SK-N-SH (cell line): ENCODE measurements at regions not wholly inside any gene's neighbourhood (a gene's known extent, or its start where the extent isn't known, plus 50 kb on each side); places are given as distances from the start of the nearest gene placed in this dataset.

Source experiments
- CTCF ChIA-PET: fragments of 300-600, 350-600 bp; formaldehyde crosslinking; extraction: SDS; loops from one replicate; lab custom pipeline; 2021; lab: Yijun Ruan, JAX
- POLR2A ChIA-PET: fragments of 350-600 bp; sonication (Branson Sonifier 250); formaldehyde crosslinking; extraction: SDS; loops from one replicate; lab custom pipeline; 2020; ENCODE audit warnings: antibody characterized with exemption, inconsistent platforms; lab: Yijun Ruan, JAX
- DNase-seq: peaks from one replicate; pipeline ENCODE4 v3.0.0; 2012
- H2AFZ ChIP-seq: fragments of 200-600 bp; sonication (generic); 2 replicates; pipeline ENCODE4 v1.8.1; 2016; ENCODE audit warnings: antibody characterized with exemption, mild to moderate bottlenecking, low read depth
- H3F3A ChIP-seq: fragments of 200-600 bp; sonication (generic); replicated peaks from 2 replicates; pipeline ENCODE3; 2016; ENCODE audit warnings: antibody characterized with exemption, mild to moderate bottlenecking; ENCODE audit not compliant: insufficient read depth
- H3K27ac ChIP-seq, 2 experiments: fragments of 200-500 bp in 1 of 2; fragments of 200-600 bp in 1 of 2; sonication (Bioruptor generic) in 1 of 2; sonication (generic), shearing (Covaris generic) in 1 of 2; 2 replicates each; pipeline versions ENCODE4 v1.5.1 to v1.6.1; 2014 to 2016; ENCODE audit warnings: low read depth in 2 of 2, inconsistent platforms in 1 of 2, low read length in 1 of 2, mild to moderate bottlenecking in 1 of 2, mixed read lengths in 1 of 2
- H3K27me3 ChIP-seq: fragments of 200-600 bp; sonication (generic), shearing (Covaris generic); 2 replicates; pipeline ENCODE4 v1.6.1; 2016; ENCODE audit warnings: mixed run types; ENCODE audit not compliant: insufficient read depth
- H3K36me3 ChIP-seq, 2 experiments: fragments of 200-500 bp in 1 of 2; fragments of 200-600 bp in 1 of 2; sonication (Bioruptor generic) in 1 of 2; sonication (generic) in 1 of 2; replicated peaks in 1 of 2; 2 replicates each; pipeline versions ENCODE3 to v1.5.1; 2014 to 2016; ENCODE audit warnings: low read length in 1 of 2, mild to moderate bottlenecking in 1 of 2; ENCODE audit not compliant: insufficient read depth in 2 of 2, control insufficient read depth in 1 of 2
- H3K4me1 ChIP-seq, 2 experiments: fragments of 200-500 bp in 1 of 2; fragments of 200-600 bp in 1 of 2; sonication (Bioruptor generic) in 1 of 2; sonication (generic), shearing (Covaris generic) in 1 of 2; 2 replicates each; pipeline versions ENCODE4 v1.5.1 to v1.6.1; 2014 to 2016; ENCODE audit warnings: low read depth in 1 of 2, low read length in 1 of 2, mixed run types in 1 of 2; ENCODE audit not compliant: insufficient read depth in 2 of 2, control insufficient read depth in 1 of 2
- H3K4me2 ChIP-seq: fragments of 200-600 bp; sonication (generic), shearing (Covaris generic); 2 replicates; pipeline ENCODE4 v1.6.1; 2017; ENCODE audit warnings: mixed run types
- H3K4me3 ChIP-seq, 2 experiments: fragments of 200-500 bp in 1 of 2; fragments of 200-600 bp in 1 of 2; sonication (Bioruptor generic) in 1 of 2; sonication (generic), shearing (Covaris generic) in 1 of 2; 2 replicates each; pipeline versions ENCODE4 v1.5.1 to v1.8.1; 2014 to 2016; ENCODE audit warnings: low read depth in 2 of 2, inconsistent platforms in 1 of 2, low read length in 1 of 2, mild to moderate bottlenecking in 1 of 2, mixed read lengths in 1 of 2, moderate library complexity in 1 of 2
- H3K79me2 ChIP-seq: fragments of 200-600 bp; sonication (generic); 2 replicates; pipeline ENCODE4 v1.8.1; 2017; ENCODE audit warnings: mild to moderate bottlenecking; ENCODE audit not compliant: insufficient read depth
- H3K9ac ChIP-seq: fragments of 200-600 bp; sonication (generic); 2 replicates; pipeline ENCODE4 v1.6.1; 2017; ENCODE audit warnings: mixed run types
- H3K9me2 ChIP-seq: fragments of 200-600 bp; sonication (generic); 2 replicates; pipeline ENCODE4 v1.6.1; 2017; ENCODE audit warnings: mixed run types
- H3K9me3 ChIP-seq: fragments of 200-600 bp; sonication (generic); 2 replicates; pipeline ENCODE4 v1.6.1; 2017; ENCODE audit warnings: mixed run types, mild to moderate bottlenecking, moderate library complexity
- H4K20me1 ChIP-seq: fragments of 200-600 bp; sonication (generic); 2 replicates; pipeline ENCODE4 v1.6.1; 2017; ENCODE audit warnings: mild to moderate bottlenecking, mixed run types; ENCODE audit not compliant: insufficient read depth
- CTCF ChIP-seq: fragments of 200-600 bp; sonication (generic); IDR thresholded peaks from 2 replicates; pipeline ENCODE4 v1.6.1; 2017; ENCODE audit warnings: antibody characterized with exemption, mild to moderate bottlenecking, moderate library complexity
- FOSL2 ChIP-seq: IDR thresholded peaks from 2 replicates; pipeline ENCODE4 v1.4.0; 2012; ENCODE audit warnings: low read depth, mild to moderate bottlenecking, moderate library complexity, borderline replicate concordance
- FOXJ3 ChIP-seq: sonication (generic); formaldehyde crosslinking; IDR thresholded peaks from 2 replicates; pipeline ENCODE4 v1.5.1; 2020; ENCODE audit warnings: mild to moderate bottlenecking, missing genetic modification reagents
- GABPA ChIP-seq: IDR thresholded peaks from 2 replicates; pipeline ENCODE4 v1.4.0; 2012; ENCODE audit warnings: low read depth, mild to moderate bottlenecking
- GATA2 ChIP-seq: sonication (generic); formaldehyde crosslinking; IDR thresholded peaks from 2 replicates; pipeline ENCODE4 v1.5.0; 2020; ENCODE audit warnings: mild to moderate bottlenecking, missing genetic modification reagents
- IRF3 ChIP-seq: fragments of 150-350 bp; IDR thresholded peaks from 2 replicates; pipeline ENCODE4 v1.6.1; 2016; ENCODE audit warnings: mild to moderate bottlenecking, low read depth, low read length
- JUND ChIP-seq: IDR thresholded peaks from 2 replicates; pipeline ENCODE4 v1.4.0; 2012
- NFIC ChIP-seq: IDR thresholded peaks from 2 replicates; pipeline ENCODE4 v1.4.0; 2012; ENCODE audit warnings: borderline replicate concordance
- PBX3 ChIP-seq: IDR thresholded peaks from 2 replicates; pipeline ENCODE4; 2012
- RAD21 ChIP-seq: IDR thresholded peaks from 2 replicates; pipeline ENCODE4 v1.6.1; 2012; ENCODE audit warnings: mild to moderate bottlenecking, low read length
- RCOR1 ChIP-seq: fragments of 150-350 bp; IDR thresholded peaks from 2 replicates; pipeline ENCODE4 v1.6.1; 2017; ENCODE audit warnings: antibody characterized with exemption, low read length
- RFX5 ChIP-seq: IDR thresholded peaks from 2 replicates; pipeline ENCODE4 v1.6.1; 2012; ENCODE audit warnings: mild to moderate bottlenecking, improper control_type of control experiment, low read length
- RXRA ChIP-seq: IDR thresholded peaks from 2 replicates; pipeline ENCODE4 v1.4.0; 2012; ENCODE audit warnings: low read depth, mild to moderate bottlenecking, borderline replicate concordance
- SIN3A ChIP-seq: IDR thresholded peaks from 2 replicates; pipeline ENCODE4 v1.6.1; 2012; ENCODE audit warnings: low read depth, mild to moderate bottlenecking, low read length, moderate library complexity, borderline replicate concordance
- TAF1 ChIP-seq: IDR thresholded peaks from 2 replicates; pipeline ENCODE4 v1.6.1; 2012; ENCODE audit warnings: low read depth, mild to moderate bottlenecking, low read length, moderate library complexity, borderline replicate concordance
- TCF12 ChIP-seq: IDR thresholded peaks from 2 replicates; pipeline ENCODE4 v1.4.0; 2012
- USF1 ChIP-seq: IDR thresholded peaks from 2 replicates; pipeline ENCODE4 v1.4.0; 2012; ENCODE audit warnings: low read depth, borderline replicate concordance
- USF2 ChIP-seq: fragments of 150-350 bp; IDR thresholded peaks from 2 replicates; pipeline ENCODE4 v1.6.1; 2017; ENCODE audit warnings: antibody characterized with exemption, low read length, low read depth, borderline replicate concordance
- YY1 ChIP-seq: IDR thresholded peaks from 2 replicates; pipeline ENCODE4 v1.4.0; 2012; ENCODE audit warnings: low read depth, mild to moderate bottlenecking
- WGBS: methylation state at CpG from one replicate; pipeline ENCODE4 v1.1.6; 2017; ENCODE audit warnings: low lambda C conversion rate; 5-methylcytosine and 5-hydroxymethylcytosine counted together

- DNase-seq = no peak
- Histone ChIP-seq H3K4me1 (no peaks in the 10 kb centered on the region; a peak in 2 of 4 replicates), H3K27ac (no peak overlapping the region), H3K4me2 (no peak overlapping the region), H2AFZ (no peak overlapping the region), H4K20me1 (no peaks in the 10 kb centered on the region), H3K27me3 (no peaks in the 10 kb centered on the region), H3K9ac (no peak overlapping the region), H3K9me2 (no peaks in the 10 kb centered on the region), H3K4me3 (no peak overlapping the region), H3F3A (no peaks in the 10 kb centered on the region), H3K36me3 (no peaks in the 10 kb centered on the region), H3K79me2 (no peaks in the 10 kb centered on the region), H3K9me3 (no peaks in the 10 kb centered on the region)
- POLR2A ChIA-PET = no interaction called here
- TF ChIP-seq JUND (no peak), RCOR1 (no peak), YY1 (no peak), IRF3 (no peak), PBX3 (no peak), TCF12 (no peak), SIN3A (no peak), RXRA (no peak), FOXJ3 (CRISPR knock-in tag) (no peak), CTCF (no peak), RFX5 (no peak), GABPA (no peak), USF2 (no peak), GATA2 (CRISPR knock-in tag) (no peak), NFIC (no peak), USF1 (no peak), TAF1 (no peak), RAD21 (no peak), FOSL2 (no peak)
- CTCF ChIA-PET = interaction anchor here (1.4 kb wide), 1 partner anchor 16 kb away, joined by 4 read pairs; no protein-coding TSS in a partner anchor
- WGBS = 95% methylated on average over 3 of the region's 3 CpGs
These were observed 250.3 kb upstream of the ARSJ start for GRCh38 chr4:114229706-114230105.
